GM12872 (cell line): ENCODE measurements at regions not wholly inside any gene's neighbourhood (a gene's known extent, or its start where the extent isn't known, plus 50 kb on each side); places are given as distances from the start of the nearest gene placed in this dataset.

ENCODE experiments used
- TF ChIP-seq, protein P1 (sequence below): IDR thresholded peaks from 3 replicates; pipeline ENCODE4 v1.5.1; 2011; ENCODE audit warnings: low read depth, mild to moderate bottlenecking, low read length, moderate library complexity; ENCODE audit not compliant: insufficient read depth

DNA sequence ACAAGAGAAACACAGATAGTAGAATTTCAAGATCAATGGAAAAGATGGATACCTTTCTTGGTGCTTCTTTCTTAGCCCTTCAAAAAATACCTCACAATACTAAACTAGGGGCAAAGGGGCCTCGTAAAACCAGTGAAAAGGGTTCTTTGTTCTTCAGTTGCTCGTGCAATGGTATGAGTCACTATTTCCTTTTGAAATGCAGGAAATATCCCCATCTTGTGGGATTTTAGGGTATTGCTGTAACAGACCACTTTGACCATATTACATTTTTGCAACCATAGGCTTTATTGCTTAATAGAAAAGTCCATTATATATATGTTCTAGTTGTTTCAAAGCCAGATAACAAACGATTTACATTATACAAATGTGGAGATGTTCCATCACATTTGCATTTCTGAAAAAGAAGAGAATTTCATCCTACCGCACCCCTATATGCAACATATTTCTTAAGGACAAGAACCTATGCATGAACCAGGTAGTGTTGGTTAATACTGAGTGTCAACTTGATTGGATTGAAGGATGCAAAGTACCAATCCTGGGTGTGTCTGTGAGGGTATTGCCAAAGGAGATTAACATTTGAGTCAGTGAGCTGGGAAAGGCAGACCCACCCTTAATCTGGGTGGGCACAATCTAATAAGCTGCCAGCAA is 88.6 kb upstream of the PKN2 start:
- TF ChIP-seq, protein P1, sequence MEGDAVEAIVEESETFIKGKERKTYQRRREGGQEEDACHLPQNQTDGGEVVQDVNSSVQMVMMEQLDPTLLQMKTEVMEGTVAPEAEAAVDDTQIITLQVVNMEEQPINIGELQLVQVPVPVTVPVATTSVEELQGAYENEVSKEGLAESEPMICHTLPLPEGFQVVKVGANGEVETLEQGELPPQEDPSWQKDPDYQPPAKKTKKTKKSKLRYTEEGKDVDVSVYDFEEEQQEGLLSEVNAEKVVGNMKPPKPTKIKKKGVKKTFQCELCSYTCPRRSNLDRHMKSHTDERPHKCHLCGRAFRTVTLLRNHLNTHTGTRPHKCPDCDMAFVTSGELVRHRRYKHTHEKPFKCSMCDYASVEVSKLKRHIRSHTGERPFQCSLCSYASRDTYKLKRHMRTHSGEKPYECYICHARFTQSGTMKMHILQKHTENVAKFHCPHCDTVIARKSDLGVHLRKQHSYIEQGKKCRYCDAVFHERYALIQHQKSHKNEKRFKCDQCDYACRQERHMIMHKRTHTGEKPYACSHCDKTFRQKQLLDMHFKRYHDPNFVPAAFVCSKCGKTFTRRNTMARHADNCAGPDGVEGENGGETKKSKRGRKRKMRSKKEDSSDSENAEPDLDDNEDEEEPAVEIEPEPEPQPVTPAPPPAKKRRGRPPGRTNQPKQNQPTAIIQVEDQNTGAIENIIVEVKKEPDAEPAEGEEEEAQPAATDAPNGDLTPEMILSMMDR: peak; percentile 44; the same call in 1 of the 3 replicates

DNA sequence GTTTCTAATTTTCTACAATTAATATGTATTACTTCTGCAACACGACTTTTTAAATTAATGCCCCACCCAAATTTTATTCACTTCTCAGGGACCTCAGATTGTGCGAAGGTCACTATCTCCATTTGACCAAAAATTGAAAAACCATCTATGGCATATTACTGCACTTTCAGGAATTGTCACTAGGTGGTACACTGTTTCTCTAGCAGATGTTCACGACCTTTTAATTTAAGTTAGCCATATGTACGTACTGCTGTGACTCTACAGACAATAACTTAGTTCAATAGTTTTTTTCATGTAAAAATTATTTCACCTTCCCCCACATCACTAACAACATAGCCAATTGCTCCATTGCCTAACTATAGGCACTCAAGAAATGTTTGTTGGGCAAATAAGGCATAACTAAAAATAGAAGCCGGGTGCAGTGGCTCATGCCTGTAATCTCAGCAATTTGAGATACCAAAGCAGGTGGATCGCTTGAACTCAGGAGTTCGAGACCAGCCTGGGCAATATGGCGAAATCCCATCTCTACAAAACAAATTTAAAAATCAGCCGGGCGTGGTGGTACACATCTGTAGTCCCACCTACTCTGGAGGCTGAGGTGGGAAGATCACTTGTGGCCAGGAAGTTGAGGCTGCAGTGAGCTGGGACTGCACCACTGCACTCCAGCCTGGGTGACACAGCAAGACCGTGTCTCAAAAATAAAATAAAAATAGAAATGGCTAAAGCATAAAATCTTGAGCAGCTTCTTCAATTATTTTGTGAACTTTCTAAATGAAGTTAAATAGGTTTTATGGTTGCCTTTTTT is 75.7 kb upstream of the PKN2 start:
- TF ChIP-seq, protein P1: peak; percentile 67

DNA sequence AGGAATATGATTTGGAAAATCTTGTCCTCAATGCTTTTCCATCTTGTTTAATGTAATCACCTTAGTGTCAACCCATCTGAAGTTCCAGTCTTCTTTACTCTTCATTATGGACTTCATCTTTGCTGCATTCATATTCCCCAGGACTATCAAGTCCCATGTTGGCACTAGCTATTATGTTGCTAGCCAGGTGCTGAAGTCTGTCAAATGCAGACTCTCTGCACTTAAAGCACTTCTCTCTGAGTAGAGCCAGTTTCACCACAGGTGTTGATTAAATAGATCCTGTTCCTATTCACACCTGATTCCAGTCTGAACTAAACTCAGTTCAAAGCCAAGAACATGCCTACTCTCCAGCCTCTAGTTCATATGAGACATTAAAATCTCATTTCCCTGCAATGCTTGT is 75.0 kb upstream of the PKN2 start:
- TF ChIP-seq, protein P1: no peak

DNA sequence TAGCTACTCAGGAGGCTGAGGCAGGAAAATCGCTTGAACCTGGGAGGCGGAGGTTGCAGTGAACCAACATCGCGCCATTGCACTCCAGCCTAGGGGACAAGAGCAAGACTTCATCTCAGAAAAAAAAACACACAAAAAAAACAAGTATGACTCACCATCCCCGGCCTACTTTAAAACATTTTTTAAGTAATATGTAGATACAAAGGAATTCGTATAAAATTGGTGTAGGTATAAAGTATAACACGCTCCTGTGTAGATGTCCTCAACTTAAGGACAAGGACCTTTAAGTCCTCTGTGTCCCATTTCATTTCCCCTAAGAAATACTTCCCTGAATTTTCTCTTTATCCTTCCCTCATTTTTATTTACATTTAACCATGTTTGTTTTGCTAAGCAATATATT is 73.4 kb upstream of the PKN2 start:
- TF ChIP-seq, protein P1: no peak

DNA sequence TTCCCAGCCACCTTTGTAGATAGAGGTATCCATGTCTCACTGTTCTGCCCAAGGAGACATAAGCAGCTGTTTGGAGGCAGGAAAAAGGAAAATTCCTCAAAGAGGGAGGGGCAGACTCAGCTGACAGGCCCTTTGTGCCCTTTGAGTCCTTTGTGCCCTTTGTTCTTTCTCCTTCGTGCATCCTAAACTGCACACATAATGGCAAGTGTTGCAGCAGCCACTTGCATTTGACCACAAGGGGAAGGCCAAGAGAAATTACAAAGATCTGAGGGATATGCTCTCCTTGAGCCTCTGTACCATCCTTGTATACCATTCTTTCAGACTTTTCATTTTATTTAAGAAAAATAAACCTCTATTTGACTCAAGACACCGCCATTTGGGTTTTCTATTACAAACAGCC is 71.8 kb upstream of the PKN2 start:
- TF ChIP-seq, protein P1: no peak

DNA sequence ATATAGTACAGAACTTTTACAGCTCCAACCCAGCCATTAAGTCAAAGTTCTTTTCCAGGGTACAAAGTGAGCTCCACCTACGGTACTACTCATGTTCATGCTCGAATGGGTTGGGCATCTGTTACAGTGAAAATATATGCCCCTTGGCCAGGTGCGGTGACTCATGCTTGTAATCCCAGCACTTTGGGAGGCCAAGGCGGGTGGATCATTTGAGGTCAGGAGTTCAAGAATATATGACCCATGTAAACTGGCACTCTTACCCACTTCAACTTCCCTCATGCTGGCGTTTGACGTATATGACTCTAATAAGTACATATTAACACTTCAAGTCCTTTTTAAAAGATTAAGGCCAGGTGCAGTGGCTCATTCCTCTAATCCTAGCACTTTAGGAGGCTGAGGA is 71.3 kb upstream of the PKN2 start:
- TF ChIP-seq, protein P1: no peak

DNA sequence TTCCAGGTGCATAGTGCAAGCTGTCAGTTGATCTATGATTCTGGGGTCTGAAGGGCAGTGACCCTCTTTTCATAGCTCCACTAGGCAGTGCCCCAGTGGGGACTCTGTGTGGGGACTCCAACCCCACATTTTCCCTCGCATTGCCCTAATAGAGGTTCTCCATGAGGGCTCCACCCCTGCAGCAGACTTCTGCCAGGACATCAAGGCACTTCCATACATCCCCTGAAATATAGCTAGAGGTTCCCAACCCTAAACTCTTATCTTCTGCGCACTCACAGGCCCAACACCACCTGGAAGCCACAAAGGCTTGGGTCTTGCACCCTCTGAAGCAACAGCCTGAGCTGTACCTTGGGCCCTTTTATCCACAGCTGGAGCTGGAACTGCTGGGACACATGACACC is 65.7 kb upstream of the PKN2 start:
- TF ChIP-seq, protein P1: no peak
